Activated CD8-positive, alpha-beta memory T cell treated with anti-CD3 and anti-CD28 coated beads, Interleukin-2, amount 50 U/mL, for 1 hour (primary cell): ENCODE measurements at regions not wholly inside any gene's neighbourhood (a gene's known extent, or its start where the extent isn't known, plus 50 kb on each side); places are given as distances from the start of the nearest gene placed in this dataset.

Experiments
- DNase-seq: peaks from one replicate; pipeline ENCODE4 v3.0.0-alpha.2; 2020; ENCODE audit errors: extremely low read depth

GRCh38 chr13:99436686-99437416 lies 64.4 kb upstream of the TM9SF2 start:
- DNase-seq, result peak; percentile 93

GRCh38 chr13:99439048-99439447 lies 62.2 kb upstream of the TM9SF2 start:
- no peak for DNase-seq

- DNase-seq, result no peak
Measured at GRCh38 chr13:99439850-99440604, 61.2 kb upstream of the TM9SF2 start.

- no peak for DNase-seq
Measured at GRCh38 chr13:99442273-99442895, 58.9 kb upstream of the TM9SF2 start.

- DNase-seq, result no peak
Measured at GRCh38 chr13:99446242-99446641, 55.0 kb upstream of the TM9SF2 start.

- DNase-seq, result no peak
Measured at GRCh38 chr13:99448546-99448945, 52.7 kb upstream of the TM9SF2 start.

- DNase-seq, result no peak
Measured at GRCh38 chr13:99450416-99450815, 50.9 kb upstream of the TM9SF2 start.
